ENCODE measurements at regions not wholly inside any gene's neighbourhood (a gene's known extent, or its start where the extent isn't known, plus 50 kb on each side); places are given as distances from the start of the nearest gene placed in this dataset.

- peaks cover 20 to 32% of the 10 kb centered on the region in 2 donors for H3K27me3 Mint-ChIP-seq (ENCODE audit: low read depth in 2 of 2)
- intact Hi-C loops (cut with micrococcal nuclease): no loop called here
These were observed 58.2 kb upstream of the FOXP4 start for GRCh38 chr6:41487860-41488432.

GRCh38 chr6:41488433-41489119 lies 57.6 kb upstream of the FOXP4 start:
- H3K9me3 ChIP-seq (ENCODE audit: control insufficient read depth, insufficient read depth, low read length): no peaks in the 10 kb centered on the region
- no peaks in the 10 kb centered on the region for H3K4me1 ChIP-seq (ENCODE audit: control insufficient read depth, insufficient read depth, low read length)
- no peak for ATAC-seq
- TF ChIP-seq CTCF (IDR thresholded peaks at IDR 0.05): no peak
- H3K27me3 ChIP-seq (ENCODE audit: control insufficient read depth, insufficient read depth, low read length): no peaks in the 10 kb centered on the region
- no peak overlapping the region for H3K27ac ChIP-seq (ENCODE audit: low read length)
- Mint-ChIP-seq H3K27ac (no peak overlapping the region), H3K4me1 (no peaks in the 10 kb centered on the region), H3K27me3 (ENCODE audit: low read depth in 2 of 2) (peaks cover 20 to 33% of the 10 kb centered on the region in 2 donors), H3K36me3 (no peaks in the 10 kb centered on the region), H3K4me3 (no peak overlapping the region), H3K9me3 (no peaks in the 10 kb centered on the region)
- intact Hi-C loops (cut with micrococcal nuclease): no loop called here
- no peak for DNase-seq
- no peaks in the 10 kb centered on the region for H3K36me3 ChIP-seq (ENCODE audit: control insufficient read depth, insufficient read depth, low read length)
- no peak overlapping the region for H3K4me3 ChIP-seq (ENCODE audit: low read length)
- 66% methylated on average over 11 of the region's 12 CpGs for WGBS (ENCODE audit: insufficient coverage)

More at GRCh38 chr6:41487860-41488432, 58.2 kb upstream of the FOXP4 start:
- no peak for ATAC-seq
- Histone ChIP-seq H3K4me3 (ENCODE audit: low read length) (no peak overlapping the region), H3K4me1 (ENCODE audit: control insufficient read depth, insufficient read depth, low read length) (no peaks in the 10 kb centered on the region), H3K9me3 (ENCODE audit: control insufficient read depth, insufficient read depth, low read length) (no peaks in the 10 kb centered on the region), H3K27me3 (ENCODE audit: control insufficient read depth, insufficient read depth, low read length) (no peaks in the 10 kb centered on the region), H3K36me3 (ENCODE audit: control insufficient read depth, insufficient read depth, low read length) (no peaks in the 10 kb centered on the region), H3K27ac (ENCODE audit: low read length) (no peak overlapping the region)
- no peak for DNase-seq
- Mint-ChIP-seq H3K4me1 (no peaks in the 10 kb centered on the region), H3K36me3 (no peaks in the 10 kb centered on the region), H3K9me3 (no peaks in the 10 kb centered on the region), H3K27ac (no peak overlapping the region), H3K4me3 (no peak overlapping the region)
- WGBS (ENCODE audit: insufficient coverage): 93% methylated on average over 9 of the region's 9 CpGs
- TF ChIP-seq CTCF (IDR thresholded peaks at IDR 0.05): no peak

GRCh38 chr6:41489120-41489851 lies 56.9 kb upstream of the FOXP4 start:
- H3K9me3 ChIP-seq (ENCODE audit: control insufficient read depth, insufficient read depth, low read length): no peaks in the 10 kb centered on the region
- DNase-seq (no peak), ATAC-seq (no peak)
- TF ChIP-seq CTCF (IDR thresholded peaks at IDR 0.05): no peak
- Mint-ChIP-seq H3K4me3 (no peak overlapping the region), H3K27ac (no peak overlapping the region), H3K27me3 (ENCODE audit: low read depth in 2 of 2) (peaks cover 14 to 41% of the 10 kb centered on the region in 2 donors), H3K36me3 (no peaks in the 10 kb centered on the region), H3K9me3 (no peaks in the 10 kb centered on the region), H3K4me1 (no peaks in the 10 kb centered on the region)
- intact Hi-C loops (cut with micrococcal nuclease): no loop called here
- no peak overlapping the region for H3K27ac ChIP-seq (ENCODE audit: low read length)
- no peaks in the 10 kb centered on the region for H3K27me3 ChIP-seq (ENCODE audit: control insufficient read depth, insufficient read depth, low read length)
- no peak overlapping the region for H3K4me3 ChIP-seq (ENCODE audit: low read length)
- H3K4me1 ChIP-seq (ENCODE audit: control insufficient read depth, insufficient read depth, low read length): no peaks in the 10 kb centered on the region
- WGBS (ENCODE audit: insufficient coverage): 94% methylated on average over 16 of the region's 16 CpGs
- no peaks in the 10 kb centered on the region for H3K36me3 ChIP-seq (ENCODE audit: control insufficient read depth, insufficient read depth, low read length)

Measured in natural killer cell (primary cell).